ENCODE measurements at regions not wholly inside any gene's neighbourhood (a gene's known extent, or its start where the extent isn't known, plus 50 kb on each side); places are given as distances from the start of the nearest gene placed in this dataset.

DNA sequence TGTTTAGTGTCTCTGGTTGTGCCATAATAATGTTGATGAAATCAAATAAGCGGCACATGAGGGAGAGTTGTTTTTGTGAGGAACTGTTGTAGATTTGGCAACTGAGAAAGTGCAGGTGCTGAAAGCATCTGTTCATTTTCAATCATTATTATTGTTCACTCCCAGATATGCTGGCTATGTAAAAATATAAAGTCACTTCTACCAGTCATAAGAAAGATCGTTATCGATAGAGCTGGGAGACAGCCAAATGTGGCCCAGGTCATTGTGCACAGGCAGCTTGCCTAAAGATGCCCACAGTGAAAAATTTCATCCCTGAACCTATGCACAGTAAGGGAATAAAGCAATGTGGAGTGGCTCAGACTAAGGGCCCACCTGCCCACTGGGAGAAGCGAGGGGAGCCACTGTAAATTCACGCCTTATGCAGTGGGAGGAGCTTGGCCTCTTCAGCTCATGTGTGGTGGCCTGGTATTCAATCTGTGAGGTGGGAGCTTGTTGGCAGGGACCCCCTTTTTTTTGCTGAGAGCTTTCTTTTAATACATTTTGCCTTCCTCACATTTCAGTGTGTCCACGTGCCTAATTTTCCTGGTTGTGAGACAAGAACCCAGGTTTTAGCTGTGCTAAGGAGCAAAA, 1490.8 kb upstream of the TMEM132C start:
- TF ChIP-seq POLR2AphosphoS5 (IDR thresholded peaks at IDR 0.05; ENCODE audit: low read depth, low read length) (no peak), CEBPB (IDR thresholded peaks at IDR 0.05; ENCODE audit: low read depth, low read length) (no peak), GABPA (IDR thresholded peaks at IDR 0.05; ENCODE audit: borderline replicate concordance, insufficient read depth, low read length) (no peak), CREB1 (IDR thresholded peaks at IDR 0.05) (no peak), HDAC2 (IDR thresholded peaks at IDR 0.05; ENCODE audit: borderline replicate concordance in 1 of 2, low read depth in 2 of 2, low read length in 2 of 2) (no peak), TAF1 (IDR thresholded peaks at IDR 0.05; ENCODE audit: low read depth, low read length) (no peak), RXRA (IDR thresholded peaks at IDR 0.05; ENCODE audit: insufficient read depth, low read depth, low read length) (no peak), BCL11A (IDR thresholded peaks at IDR 0.05; ENCODE audit: low read depth in 2 of 2, low read length in 2 of 2) (no peak), RNF2 (IDR thresholded peaks at IDR 0.05; ENCODE audit: borderline replicate concordance, low read depth, low read length, missing control alignments, poor library complexity, severe bottlenecking) (no peak)
- TF ChIP-seq, protein P1, sequence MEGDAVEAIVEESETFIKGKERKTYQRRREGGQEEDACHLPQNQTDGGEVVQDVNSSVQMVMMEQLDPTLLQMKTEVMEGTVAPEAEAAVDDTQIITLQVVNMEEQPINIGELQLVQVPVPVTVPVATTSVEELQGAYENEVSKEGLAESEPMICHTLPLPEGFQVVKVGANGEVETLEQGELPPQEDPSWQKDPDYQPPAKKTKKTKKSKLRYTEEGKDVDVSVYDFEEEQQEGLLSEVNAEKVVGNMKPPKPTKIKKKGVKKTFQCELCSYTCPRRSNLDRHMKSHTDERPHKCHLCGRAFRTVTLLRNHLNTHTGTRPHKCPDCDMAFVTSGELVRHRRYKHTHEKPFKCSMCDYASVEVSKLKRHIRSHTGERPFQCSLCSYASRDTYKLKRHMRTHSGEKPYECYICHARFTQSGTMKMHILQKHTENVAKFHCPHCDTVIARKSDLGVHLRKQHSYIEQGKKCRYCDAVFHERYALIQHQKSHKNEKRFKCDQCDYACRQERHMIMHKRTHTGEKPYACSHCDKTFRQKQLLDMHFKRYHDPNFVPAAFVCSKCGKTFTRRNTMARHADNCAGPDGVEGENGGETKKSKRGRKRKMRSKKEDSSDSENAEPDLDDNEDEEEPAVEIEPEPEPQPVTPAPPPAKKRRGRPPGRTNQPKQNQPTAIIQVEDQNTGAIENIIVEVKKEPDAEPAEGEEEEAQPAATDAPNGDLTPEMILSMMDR (IDR thresholded peaks at IDR 0.05; ENCODE audit: control extremely low read depth in 1 of 3, insufficient read depth in 1 of 3, low read depth in 1 of 3, low read length in 3 of 3) = no peak
